ENCODE measurements at regions not wholly inside any gene's neighbourhood (a gene's known extent, or its start where the extent isn't known, plus 50 kb on each side); places are given as distances from the start of the nearest gene placed in this dataset.
"Not testable (repeated sequence)": the region's sequence is repeated elsewhere in the genome, so short reads cannot be mapped to it uniquely, and the experiment has no call there.

GRCh38 chr10:37067576-37067975 lies 57.8 kb upstream of the ANKRD30A start:
- DNase-seq (ENCODE audit: low spot score), result no peak

- DNase-seq (ENCODE audit: low spot score), result not testable (repeated sequence)
Measured at GRCh38 chr10:37062296-37062695, 63.1 kb upstream of the ANKRD30A start.

DNA sequence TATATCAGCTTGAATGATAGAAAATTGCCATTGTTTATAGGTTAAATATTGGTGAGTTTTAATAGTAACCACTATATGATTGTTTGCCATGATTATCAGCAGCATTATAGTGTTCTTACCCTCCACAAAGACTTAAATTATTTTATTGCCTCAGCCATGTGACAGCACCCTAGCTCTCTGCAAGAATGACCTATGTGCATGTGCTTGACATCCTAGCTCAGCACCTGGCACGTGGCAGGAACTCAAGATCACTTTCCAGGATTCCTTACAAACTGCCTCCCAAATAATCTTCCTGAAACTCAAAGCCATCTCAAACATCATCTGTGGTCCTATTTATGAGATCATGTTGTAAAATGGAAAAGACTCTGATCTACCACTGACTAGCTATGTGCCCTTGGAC lies 68.1 kb upstream of the ANKRD30A start:
- DNase-seq (ENCODE audit: low spot score), result no peak

DNA sequence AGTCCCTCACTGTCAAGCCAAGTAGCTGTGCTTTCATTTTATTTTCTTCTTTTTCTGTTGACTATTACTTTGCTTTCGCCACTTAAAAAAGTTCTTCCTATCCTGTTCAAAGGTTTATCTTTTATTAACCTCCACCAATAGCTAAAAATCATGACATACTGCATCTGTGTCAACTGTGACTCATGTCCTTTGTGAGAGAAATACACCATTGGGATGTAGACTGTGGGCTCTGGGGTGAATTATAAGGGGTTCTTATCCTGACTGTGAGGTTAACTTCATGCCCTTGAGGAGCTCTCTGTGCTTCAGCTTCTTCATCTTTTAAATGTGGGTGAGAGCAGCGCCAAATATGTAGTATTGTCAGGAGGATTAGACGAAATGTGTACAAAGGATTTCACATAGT lies 71.9 kb upstream of the ANKRD30A start:
- no peak for DNase-seq (ENCODE audit: low spot score)

DNA sequence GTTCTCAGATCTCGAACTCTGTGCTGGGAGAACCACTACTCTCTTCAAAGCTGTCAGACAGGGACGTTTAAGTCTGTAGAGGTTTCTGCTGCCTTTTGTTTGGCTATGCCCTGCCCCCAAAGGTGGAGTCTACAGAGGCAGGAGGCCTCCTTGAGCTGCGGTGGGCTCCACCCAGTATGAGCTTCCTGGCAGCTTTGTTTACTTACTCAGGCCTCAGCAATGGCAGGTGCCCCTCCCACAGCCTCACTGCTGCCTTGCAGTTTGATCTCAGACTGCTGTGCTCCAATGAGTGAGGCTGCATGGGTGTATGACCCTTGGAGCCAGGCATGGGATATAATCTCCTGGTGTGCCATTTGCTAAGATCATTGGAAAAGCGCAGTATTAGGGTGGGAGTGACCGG lies 75.4 kb upstream of the ANKRD30A start:
- DNase-seq (ENCODE audit: low spot score), result not testable (repeated sequence)

DNA sequence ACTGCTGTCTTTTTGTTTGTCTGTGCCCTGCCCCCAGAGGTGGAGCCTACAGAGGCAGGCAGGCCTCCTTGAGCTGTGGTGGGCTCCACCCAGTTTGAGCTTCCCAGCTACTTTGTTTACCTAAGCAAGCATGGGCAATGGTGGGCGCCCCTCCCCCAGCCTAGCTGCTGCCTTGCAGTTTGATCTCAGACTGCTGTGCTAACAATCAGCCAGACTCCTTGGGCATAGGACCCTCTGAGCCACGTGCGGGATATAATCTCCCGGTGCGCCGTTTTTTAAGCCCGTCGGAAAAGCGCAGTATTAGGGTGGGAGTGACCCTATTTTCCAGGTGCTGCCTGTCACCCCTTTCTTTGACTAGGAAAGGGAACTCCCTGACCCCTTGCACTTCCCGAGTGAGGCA lies 81.1 kb upstream of the ANKRD30A start:
- not testable (repeated sequence) for DNase-seq (ENCODE audit: low spot score)

DNA sequence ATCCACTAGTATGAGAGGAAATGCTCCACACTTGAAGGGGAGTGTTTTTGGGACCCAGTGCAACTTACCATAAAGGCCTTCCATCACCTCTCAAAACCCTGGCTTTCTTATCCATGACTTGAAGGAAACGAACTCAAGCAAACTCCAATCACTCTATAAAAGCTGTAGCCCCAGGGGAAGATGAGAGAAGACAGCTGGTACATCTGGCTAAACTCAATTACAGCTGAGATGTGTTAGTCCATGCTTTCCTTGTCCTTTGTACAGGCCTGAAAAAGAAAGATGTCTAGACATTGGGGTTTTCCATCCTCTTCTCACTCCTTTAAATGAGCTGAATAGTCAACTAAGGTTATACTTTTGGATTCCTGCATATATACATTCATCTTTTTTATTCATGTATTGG lies 89.5 kb upstream of the ANKRD30A start:
- DNase-seq (ENCODE audit: low spot score), result no peak

DNA sequence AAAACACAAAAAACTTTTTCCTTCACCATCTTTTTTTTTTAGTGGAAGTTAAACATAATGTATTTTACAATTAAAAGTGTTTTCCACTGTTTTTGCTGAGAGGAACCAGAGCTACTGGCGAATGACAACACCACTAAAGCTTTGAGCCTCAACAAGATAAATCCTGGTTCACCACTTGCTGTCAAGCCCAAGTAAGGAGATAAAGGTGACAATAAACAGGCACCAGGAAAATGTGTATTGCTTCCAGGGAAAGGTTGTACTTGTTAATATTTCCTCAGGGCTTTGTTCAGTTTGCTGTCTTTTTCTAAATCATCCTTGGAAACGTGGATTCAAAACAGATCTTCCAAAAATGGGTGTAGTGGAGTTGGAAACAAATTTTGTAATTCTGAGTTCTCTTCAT lies 109.9 kb upstream of the ANKRD30A start:
- DNase-seq (ENCODE audit: low spot score), result no peak

DNA sequence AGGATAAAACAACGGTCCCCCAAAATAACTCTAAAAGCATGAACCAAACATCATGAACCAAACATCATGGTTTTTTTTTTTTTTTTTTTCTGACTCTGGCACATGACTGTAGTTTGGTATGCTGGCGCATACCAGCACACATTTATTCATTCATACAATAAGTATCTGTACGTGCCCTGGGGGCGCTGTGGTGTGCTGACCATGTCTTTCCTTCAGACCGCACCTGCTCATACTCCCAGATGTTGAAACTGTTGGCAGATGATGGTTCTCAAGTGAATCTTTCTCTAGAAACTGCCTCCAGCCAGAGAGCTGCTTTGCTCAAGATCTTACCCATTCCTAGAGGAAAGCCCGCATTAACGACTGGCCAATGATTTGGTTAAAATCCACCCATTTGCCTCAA lies 114.7 kb upstream of the ANKRD30A start:
- no peak for DNase-seq (ENCODE audit: low spot score)

DNA sequence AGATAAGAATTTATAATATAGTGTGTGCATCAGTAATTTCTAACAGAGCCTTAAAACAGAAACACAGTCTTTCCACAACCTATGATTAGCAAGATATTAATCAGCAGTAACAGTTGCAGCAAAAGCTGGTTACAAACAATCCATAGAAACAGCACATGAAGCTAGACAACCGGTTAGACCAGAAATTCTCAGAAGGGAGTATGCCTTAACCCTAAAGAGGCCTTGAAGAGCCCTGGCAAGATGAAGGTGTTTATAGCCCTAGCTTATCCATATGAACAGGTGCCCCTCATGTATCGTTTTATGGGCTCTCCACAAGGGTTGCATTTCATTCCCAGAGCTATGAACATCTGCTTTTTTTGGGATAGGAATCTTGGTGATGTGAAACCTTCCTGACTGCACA lies 117.1 kb upstream of the ANKRD30A start:
- DNase-seq (ENCODE audit: low spot score), result not testable (repeated sequence)

- no peak for DNase-seq (ENCODE audit: low spot score)
Measured at GRCh38 chr10:37003126-37003525, 122.3 kb upstream of the ANKRD30A start.

DNA sequence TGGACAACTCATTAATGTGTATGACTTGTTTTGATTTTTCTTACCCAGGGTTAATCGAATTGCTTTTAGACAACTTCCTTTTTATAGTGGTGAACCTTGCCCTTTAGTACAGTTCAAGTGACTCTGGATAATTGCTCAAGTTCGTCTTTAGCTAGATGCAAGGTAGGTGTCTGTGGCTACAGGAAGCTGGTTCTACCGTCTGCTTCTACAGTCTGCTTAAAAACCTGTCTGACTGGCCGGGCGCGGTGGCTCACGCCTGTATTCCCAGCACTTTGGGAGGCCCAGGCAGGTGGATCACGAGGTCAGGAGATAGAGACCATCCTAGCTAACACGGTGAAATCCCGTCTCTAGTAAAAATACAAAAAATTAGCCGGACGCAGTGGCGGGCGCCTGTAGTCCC lies 129.6 kb upstream of the ANKRD30A start:
- not testable (repeated sequence) for DNase-seq (ENCODE audit: low spot score)

- DNase-seq (ENCODE audit: low spot score), result no peak
Measured at GRCh38 chr10:36994886-36995285, 130.5 kb upstream of the ANKRD30A start.

- no peak for DNase-seq (ENCODE audit: low spot score)
Measured at GRCh38 chr10:36989233-36989632, 136.2 kb upstream of the ANKRD30A start.

GRCh38 chr10:36946598-36946997 lies 178.8 kb upstream of the ANKRD30A start:
- DNase-seq (ENCODE audit: low spot score), result no peak

DNA sequence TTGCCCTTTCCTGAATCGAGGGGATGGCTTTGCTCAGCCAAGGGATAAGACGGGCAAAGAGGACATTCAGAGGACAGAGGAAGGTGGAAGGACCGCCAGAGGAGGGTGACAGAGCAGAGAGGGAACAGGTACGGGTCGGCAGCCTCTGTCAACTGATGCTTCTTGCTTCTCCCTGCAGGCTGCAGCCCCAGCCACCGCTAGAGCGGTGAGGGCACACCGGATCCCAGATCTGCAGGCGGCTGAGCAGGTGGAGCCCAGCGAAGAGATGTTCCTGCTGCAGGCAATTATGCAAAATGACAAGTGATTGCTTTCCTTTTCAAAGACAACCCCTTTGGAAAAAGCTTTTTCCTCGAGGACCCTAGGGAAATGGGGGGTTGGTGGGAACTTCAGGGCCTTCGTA lies 181.9 kb upstream of the ANKRD30A start:
- no peak for DNase-seq (ENCODE audit: low spot score)

- DNase-seq (ENCODE audit: low spot score), result no peak
Measured at GRCh38 chr10:36942616-36943015, 182.8 kb upstream of the ANKRD30A start.

GRCh38 chr10:36903040-36903439 lies 222.4 kb upstream of the ANKRD30A start:
- no peak for DNase-seq (ENCODE audit: low spot score)

DNA sequence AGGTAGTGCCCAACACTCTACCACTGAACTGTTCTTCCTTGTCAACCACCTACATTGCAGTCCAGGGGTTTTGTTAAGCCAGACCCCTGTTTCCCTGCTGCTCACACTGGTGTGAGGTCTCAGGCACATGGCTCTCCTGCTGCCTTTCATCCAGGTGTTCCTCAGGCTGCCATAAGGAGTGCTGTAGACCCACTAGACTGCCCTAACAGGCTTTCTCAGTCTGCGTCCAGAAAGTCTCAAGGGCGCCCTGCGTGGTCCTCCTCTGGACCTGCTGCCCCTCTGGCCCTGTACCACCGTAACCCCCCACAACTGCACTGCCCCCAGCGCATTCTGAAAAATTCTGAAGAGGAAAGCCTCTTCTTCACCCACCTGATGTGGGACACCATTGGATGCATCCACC lies 225.7 kb upstream of the ANKRD30A start:
- DNase-seq (ENCODE audit: low spot score), result no peak

DNA sequence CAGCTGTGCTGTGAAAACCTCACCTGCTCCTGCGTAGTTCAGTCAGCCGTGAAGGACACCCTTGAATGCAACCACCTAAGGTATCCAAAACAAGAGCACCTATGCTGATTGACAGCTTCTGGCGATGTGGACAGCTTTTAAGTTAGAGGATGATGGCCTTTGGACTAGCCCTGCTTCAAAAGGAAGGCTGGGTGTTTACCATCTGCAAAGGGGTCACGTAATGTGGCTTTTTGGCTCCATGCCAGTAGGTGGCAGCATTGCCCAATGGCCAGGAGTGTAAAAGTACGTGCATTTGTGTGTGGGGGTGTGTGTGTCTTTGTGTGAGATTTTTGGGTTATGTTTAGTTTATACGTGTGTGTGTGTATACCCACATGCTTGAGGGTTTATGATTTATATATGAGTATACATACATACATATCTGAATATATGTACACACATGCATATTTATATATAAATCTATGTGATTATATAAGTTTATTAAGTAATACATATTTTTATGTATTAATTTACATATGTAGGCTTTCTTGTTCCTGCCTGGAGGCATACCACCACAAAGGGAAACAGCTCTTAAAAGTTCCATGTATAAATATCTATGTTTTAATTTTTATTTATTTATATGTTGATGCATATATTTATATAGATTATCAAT lies 236.3 kb upstream of the ANKRD30A start:
- peak; percentile 57 for DNase-seq (ENCODE audit: low spot score)

DNA sequence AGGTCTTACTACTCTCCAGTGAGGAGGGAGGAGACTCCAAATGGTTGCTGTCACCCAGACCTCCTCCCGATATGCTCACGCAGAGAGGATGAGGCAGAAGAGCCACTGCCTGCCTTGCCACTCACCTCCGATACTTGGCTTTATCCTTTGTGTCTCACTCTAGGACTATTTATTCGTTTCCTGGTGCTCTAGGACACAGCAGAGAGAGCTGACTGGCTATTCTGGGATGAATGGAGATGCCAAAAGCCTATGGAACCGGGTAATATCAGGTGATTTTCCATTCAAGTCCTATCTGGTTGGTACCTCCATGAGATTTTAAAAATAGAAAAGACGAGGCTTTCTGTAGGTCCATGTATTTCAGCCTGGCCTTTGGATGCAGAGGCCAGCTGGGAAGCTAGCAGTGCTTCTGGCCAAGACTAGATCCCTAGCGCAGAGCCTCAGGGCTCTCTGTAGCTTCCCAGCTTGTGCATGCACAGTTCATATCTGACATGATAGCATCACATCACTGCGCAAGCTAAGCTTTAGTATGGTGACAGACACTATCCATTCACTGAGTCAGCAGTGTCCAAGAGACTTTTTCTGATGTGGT lies 239.0 kb upstream of the ANKRD30A start:
- DNase-seq (ENCODE audit: low spot score), result no peak

DNA sequence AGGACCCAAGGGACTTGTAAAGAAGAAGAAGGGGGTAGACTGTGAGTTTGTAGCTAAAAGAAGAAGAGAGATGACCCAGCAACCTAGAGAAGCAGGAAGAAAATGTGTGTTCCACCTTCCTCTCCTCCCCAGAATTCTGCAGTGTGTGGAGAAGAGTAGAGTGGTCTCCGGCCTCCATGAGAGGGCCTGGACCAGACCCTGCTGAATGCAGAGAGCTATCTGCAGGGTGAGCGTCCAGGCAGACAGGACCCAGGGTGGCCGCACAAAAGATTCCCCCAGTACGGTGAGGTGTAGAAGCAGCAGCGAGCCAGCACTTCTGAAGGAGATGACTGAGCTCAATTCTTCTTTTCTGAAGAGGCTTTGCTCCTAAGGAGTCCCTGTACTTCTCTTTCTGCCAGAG lies 239.7 kb upstream of the ANKRD30A start:
- DNase-seq (ENCODE audit: low spot score), result no peak

- no peak for DNase-seq (ENCODE audit: low spot score)
Measured at GRCh38 chr10:36882781-36883180, 242.6 kb upstream of the ANKRD30A start.

GRCh38 chr10:36880898-36881297 lies 244.5 kb upstream of the ANKRD30A start:
- no peak for DNase-seq (ENCODE audit: low spot score)

Measured in ecto neural progenitor cell (in vitro differentiated cells).